Neural progenitor cell (in vitro differentiated cells): ENCODE measurements at regions not wholly inside any gene's neighbourhood (a gene's known extent, or its start where the extent isn't known, plus 50 kb on each side); places are given as distances from the start of the nearest gene placed in this dataset.

ENCODE experiments used
- EZH2 ChIP-seq: fragments of 200-600 bp; sonication (generic); IDR thresholded peaks from 2 replicates; pipeline ENCODE4 v1.6.1; 2017; ENCODE audit warnings: antibody characterized with exemption, mild to moderate bottlenecking, moderate library complexity
- EZH2phosphoT487 ChIP-seq: fragments of 200-600 bp; sonication (generic); IDR thresholded peaks from 2 replicates; pipeline ENCODE4 v1.6.1; 2017; ENCODE audit warnings: antibody characterized with exemption
- TF ChIP-seq, protein P1 (sequence below): fragments of 200-600 bp; sonication (generic); IDR thresholded peaks from 2 replicates; pipeline ENCODE4 v1.5.1; 2017; ENCODE audit warnings: antibody characterized with exemption, mild to moderate bottlenecking

DNA sequence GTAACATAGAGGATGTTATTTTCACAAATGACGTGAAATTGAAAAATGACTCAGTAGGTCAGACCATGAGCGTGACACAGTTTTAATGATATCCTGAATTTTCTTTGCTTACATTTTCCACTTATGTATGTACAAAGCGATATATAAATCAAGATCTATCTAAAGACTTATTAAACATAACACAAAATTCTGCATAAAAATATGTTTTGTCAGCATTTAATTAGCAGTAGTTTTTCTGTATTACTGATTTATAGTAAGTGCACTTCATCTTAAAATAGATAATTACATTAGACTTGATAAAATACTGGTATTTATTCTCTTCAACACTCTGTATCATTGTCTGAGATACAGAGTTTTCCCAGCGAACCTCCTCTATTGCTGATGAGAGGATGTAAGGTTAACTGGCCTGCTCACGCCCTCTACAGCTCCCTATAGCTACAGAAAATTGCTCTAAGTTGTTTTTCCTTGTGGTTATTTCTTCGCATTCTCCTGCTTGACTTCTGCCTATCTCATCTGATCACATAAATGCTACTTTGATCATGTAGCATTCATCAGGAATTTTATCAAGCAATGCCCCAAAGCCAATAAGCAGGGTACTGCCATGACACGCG, 548.8 kb upstream of the REG3G start:
- TF ChIP-seq, protein P1, sequence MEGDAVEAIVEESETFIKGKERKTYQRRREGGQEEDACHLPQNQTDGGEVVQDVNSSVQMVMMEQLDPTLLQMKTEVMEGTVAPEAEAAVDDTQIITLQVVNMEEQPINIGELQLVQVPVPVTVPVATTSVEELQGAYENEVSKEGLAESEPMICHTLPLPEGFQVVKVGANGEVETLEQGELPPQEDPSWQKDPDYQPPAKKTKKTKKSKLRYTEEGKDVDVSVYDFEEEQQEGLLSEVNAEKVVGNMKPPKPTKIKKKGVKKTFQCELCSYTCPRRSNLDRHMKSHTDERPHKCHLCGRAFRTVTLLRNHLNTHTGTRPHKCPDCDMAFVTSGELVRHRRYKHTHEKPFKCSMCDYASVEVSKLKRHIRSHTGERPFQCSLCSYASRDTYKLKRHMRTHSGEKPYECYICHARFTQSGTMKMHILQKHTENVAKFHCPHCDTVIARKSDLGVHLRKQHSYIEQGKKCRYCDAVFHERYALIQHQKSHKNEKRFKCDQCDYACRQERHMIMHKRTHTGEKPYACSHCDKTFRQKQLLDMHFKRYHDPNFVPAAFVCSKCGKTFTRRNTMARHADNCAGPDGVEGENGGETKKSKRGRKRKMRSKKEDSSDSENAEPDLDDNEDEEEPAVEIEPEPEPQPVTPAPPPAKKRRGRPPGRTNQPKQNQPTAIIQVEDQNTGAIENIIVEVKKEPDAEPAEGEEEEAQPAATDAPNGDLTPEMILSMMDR, result no peak
- TF ChIP-seq EZH2phosphoT487, result no peak
- TF ChIP-seq EZH2, result no peak
